Ureter (tissue), 1 donor: ENCODE measurements at regions not wholly inside any gene's neighbourhood (a gene's known extent, or its start where the extent isn't known, plus 50 kb on each side); places are given as distances from the start of the nearest gene placed in this dataset.
"Not testable (repeated sequence)": the region's sequence is repeated elsewhere in the genome, so short reads cannot be mapped to it uniquely, and the experiment has no call there.

ENCODE experiments used
- DNase-seq: peaks from one replicate; pipeline ENCODE4 v3.0.0-alpha.2; 2020; ENCODE audit warnings: low spot score
- donor health status: DM: yes; HTN: yes; CAD: no.

- no peak for DNase-seq
These were observed 120.2 kb upstream of the BANK1 start for GRCh38 chr4:101670370-101670769.

- no peak for DNase-seq
These were observed 120.7 kb upstream of the BANK1 start for GRCh38 chr4:101669832-101670188.

GRCh38 chr4:101669138-101669831, 121.2 kb upstream of the BANK1 start:
- no peak for DNase-seq

DNA sequence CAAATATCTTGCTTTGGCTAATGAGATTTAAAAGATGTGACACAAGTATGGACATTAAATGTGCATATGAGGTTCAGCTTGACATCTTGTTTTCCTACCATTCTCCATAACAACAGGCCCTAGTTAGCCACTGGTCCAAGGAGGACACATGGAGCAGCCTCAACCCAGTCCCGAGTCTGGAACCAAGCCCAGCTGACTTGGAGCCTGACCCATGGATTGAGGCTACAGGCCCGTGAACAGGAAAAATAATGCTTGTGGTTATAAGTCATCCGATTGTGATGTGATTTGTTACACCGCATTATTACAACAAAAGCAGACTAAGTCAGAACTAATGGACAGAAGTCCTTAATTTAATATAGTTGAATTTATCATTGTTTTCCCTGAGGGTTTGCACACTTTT, 123.2 kb upstream of the BANK1 start:
- DNase-seq, result no peak

GRCh38 chr4:101660607-101661006, 129.9 kb upstream of the BANK1 start:
- DNase-seq, result no peak

DNA sequence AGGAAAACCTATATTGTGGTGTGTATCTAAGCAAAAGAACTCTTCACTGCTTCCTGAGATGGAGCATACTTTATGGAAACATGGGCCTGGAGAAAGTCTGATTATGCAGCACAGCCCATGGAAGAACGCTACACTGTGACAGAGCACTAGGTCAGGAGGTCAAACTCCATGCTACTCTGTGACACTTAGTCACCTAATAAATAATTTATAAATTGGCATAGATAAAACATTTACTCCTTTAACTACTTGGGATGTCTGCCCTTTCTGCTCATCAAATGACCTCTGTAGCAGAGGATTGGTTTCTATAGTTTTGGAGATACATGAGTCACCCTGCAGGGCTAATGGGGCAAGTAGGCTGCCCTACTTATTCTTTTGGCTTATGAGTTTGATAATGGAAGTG, 134.7 kb upstream of the BANK1 start:
- DNase-seq, result no peak

GRCh38 chr4:101655005-101655404, 135.5 kb upstream of the BANK1 start:
- DNase-seq, result no peak

DNA sequence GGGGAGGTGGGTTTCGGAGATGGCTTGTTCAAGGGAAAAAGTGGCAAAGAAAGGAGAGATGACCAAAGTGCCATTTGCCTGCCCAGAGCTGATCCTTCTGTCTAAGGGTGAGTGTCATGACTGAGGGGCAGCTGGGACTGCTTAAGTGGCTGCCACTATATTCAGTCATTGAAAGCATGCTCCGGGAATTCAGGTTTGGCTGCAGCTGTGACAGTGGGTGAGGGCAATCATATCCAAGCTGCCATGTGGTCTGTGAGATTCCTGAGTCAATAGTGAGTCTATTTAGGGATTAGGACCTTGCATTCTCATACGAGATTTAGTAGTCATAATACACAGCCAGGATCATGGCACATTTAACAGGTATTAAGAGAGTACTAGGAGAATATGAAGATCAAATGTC, 138.8 kb upstream of the BANK1 start:
- no peak for DNase-seq

- peak; percentile 56 for DNase-seq
These were observed 140.6 kb upstream of the BANK1 start for GRCh38 chr4:101649790-101650515.

GRCh38 chr4:101647710-101648034, 142.9 kb upstream of the BANK1 start:
- no peak for DNase-seq

DNA sequence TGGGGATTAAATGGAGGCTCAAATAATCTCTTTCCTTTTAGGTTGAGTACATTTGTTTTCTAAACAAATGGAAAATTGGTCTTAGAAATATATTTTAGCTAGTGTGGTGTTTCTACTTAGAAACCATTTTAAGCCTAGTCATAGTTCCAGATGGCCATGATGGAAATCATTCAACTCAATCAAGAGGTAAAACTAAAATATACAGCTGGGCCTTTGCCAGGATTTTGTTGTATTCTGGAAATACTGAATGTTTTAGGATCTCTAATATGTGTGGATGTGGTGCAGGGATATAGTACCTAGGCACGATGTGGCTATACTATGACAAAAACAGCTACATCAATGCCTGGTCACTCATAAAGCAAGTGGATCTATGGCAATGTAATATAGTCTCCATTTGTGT, 146.0 kb upstream of the BANK1 start:
- no peak for DNase-seq

- no peak for DNase-seq
These were observed 147.2 kb upstream of the BANK1 start for GRCh38 chr4:101643186-101643837.

DNA sequence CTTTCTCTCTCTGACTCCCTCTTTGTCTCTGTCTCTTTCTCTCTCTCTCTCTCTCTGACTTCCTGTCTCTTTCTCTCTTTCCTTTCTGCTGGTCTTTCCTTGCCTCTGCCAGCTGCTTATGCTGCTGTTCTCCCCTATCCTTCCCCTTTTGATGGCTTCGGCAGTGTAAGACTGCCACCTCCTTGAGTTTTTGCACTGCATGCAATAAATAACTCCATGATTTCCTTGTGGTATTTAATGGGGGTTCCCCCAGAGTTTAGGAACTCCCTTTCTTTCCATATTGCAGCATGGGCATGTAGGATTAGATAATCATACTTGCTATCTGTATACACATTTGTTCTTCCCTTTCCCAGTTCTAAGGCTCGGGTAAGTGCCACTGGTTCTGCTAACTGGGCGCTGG, 157.8 kb upstream of the BANK1 start:
- DNase-seq, result not testable (repeated sequence)

GRCh38 chr4:101630319-101630986, 160.1 kb upstream of the BANK1 start:
- DNase-seq, result no peak

DNA sequence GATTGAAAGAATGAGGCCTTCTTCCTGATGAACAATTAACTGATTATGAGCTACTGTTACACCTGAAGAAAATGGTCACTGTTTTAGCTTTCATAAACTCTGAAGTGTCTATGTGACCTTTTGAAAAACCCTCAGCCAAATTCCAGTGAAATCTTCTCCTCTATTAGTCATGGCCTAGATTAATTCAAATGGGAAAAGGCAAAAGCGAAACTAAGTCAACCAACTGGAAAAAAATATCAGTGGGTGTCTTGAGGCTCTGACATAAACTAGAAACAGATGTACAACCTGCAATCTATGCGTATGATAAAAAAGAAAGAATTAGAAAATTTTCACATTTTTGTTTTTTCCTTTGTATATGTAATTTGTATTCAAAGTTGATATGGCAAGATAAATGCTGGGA, 169.4 kb upstream of the BANK1 start:
- DNase-seq, result no peak

- no peak for DNase-seq
These were observed 174.9 kb upstream of the BANK1 start for GRCh38 chr4:101615652-101616051.

- DNase-seq, result not testable (repeated sequence)
These were observed 183.5 kb upstream of the BANK1 start for GRCh38 chr4:101606989-101607388.

DNA sequence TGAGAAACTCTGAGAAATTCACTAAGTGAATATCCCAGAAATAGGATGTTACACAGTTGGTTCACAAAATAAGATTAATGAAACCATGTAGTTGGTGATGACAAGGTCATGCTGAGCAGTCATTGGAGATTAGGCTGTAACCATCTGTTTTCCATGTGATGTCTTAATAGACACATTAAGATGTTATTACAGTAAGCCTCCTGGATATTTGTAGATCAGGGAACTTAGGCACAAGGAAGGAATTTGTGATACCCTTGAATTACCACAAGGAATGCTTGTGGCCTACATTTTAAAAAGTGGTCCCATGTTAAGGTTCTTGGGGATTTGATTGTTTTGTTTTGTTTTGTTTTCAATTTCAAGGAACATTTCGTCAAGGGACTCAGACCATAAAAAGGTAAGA, 185.6 kb upstream of the BANK1 start:
- no peak for DNase-seq

- no peak for DNase-seq
These were observed 190.2 kb upstream of the BANK1 start for GRCh38 chr4:101600287-101600686.

- DNase-seq, result no peak
These were observed 190.9 kb upstream of the BANK1 start for GRCh38 chr4:101599620-101600019.

DNA sequence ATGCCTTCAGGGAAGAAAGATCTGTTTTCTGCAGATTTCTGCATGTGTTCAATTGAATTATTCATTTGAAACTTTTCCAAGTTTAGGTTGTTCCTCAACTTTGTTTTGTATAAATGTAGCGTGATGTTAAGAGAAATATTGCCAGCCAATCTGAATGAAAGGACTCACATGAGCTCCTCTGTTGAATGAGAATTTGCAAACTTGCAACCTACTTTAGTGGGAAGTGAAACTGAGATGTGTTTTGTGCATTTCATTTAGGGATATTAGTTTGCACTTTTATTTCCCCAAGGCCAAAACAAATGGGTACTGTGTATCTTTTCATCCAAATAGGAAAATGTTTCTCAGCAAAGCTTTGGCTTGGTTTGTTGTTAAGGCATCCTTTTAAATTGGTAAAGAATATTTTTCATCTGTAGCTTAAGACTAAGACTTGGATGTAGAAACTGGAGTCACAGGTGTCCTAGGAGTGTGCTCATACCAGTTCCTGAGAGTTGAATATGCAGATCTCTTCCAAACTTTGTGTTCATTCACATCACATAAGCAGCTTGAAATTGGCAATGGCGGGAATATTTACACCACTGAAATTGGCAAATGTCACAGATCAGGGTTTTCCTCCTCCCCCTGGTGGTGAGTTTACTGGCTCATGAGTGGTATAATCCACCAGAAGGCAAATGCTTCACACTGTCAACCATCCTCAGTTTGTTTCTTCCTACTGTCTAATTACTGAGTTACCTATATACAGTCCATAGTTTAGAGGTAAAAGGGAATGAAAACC, 193.6 kb upstream of the BANK1 start:
- no peak for DNase-seq

DNA sequence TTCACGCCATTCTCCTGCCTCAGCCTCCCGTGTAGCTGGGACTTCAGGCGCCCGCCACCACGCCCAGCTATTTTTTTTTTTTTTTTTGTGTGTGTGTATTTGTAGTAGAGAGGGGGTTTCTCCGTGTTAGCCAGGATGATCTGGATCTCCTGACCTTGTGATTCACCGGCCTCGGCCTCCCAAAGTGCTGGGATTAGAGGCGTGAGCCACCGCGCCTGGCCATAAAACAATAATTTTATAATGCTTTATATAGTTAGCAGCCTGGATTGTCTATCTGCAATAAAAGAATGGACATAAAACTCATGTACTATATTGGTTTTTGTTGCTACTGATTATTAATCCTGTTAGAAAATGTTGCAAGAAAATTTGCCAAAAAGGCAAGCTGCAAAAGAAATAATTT, 195.9 kb upstream of the BANK1 start:
- no peak for DNase-seq
